Neural cell (in vitro differentiated cells): ENCODE measurements at regions not wholly inside any gene's neighbourhood (a gene's known extent, or its start where the extent isn't known, plus 50 kb on each side); places are given as distances from the start of the nearest gene placed in this dataset.

Experiments
- H2AFZ ChIP-seq: fragments of 200-600, 300-800 bp; sonication (generic), shearing (Covaris generic); 2 replicates; pipeline ENCODE4 v1.6.0; 2014; ENCODE audit warnings: low read depth, mild to moderate bottlenecking, antibody characterized with exemption, low read length, moderate library complexity
- H3F3A ChIP-seq: fragments of 200-600 bp; shearing (Covaris generic); 2 replicates; pipeline ENCODE4 v1.6.1; 2016; ENCODE audit warnings: mild to moderate bottlenecking, moderate library complexity, mixed read lengths, antibody characterized with exemption, low read length; ENCODE audit not compliant: insufficient read depth, poor library complexity, severe bottlenecking
- H3K27ac ChIP-seq: fragments of 200-600, 300-800 bp; sonication (generic), shearing (Covaris generic); 2 replicates; pipeline ENCODE4 v1.5.1; 2014; ENCODE audit warnings: mild to moderate bottlenecking, low read length, moderate library complexity
- H3K27me3 ChIP-seq: fragments of 300-800, 200-600 bp; sonication (generic), shearing (Covaris generic); 2 replicates; pipeline ENCODE4 v1.6.0; 2014; ENCODE audit warnings: mild to moderate bottlenecking, low read depth, low read length, moderate library complexity; ENCODE audit not compliant: insufficient read depth
- H3K36me3 ChIP-seq: fragments of 300-800, 200-600 bp; sonication (generic), shearing (Covaris generic); 2 replicates; pipeline ENCODE4 v1.5.1; 2014; ENCODE audit warnings: mild to moderate bottlenecking, antibody characterized with exemption, low read length, moderate library complexity; ENCODE audit not compliant: insufficient read depth
- H3K4me2 ChIP-seq: fragments of 300-800, 200-600 bp; sonication (generic), shearing (Covaris generic); 2 replicates; pipeline ENCODE4 v1.6.0; 2014; ENCODE audit warnings: mild to moderate bottlenecking, low read length
- H3K4me3 ChIP-seq: fragments of 300-800, 200-600 bp; sonication (generic), shearing (Covaris generic); 2 replicates; pipeline ENCODE4 v1.5.1; 2014; ENCODE audit warnings: mild to moderate bottlenecking, low read length, moderate library complexity
- H3K79me2 ChIP-seq: fragments of 200-600 bp; shearing (Covaris generic); replicated peaks from 2 replicates; pipeline ENCODE4 v1.6.0; 2014; ENCODE audit warnings: mild to moderate bottlenecking, low read length, moderate library complexity; ENCODE audit not compliant: insufficient read depth
- H3K9ac ChIP-seq: fragments of 300-800, 200-600 bp; sonication (generic), shearing (Covaris generic); 2 replicates; pipeline ENCODE4 v1.6.1; 2016; ENCODE audit warnings: mild to moderate bottlenecking, low read length, mixed read lengths
- H3K9me2 ChIP-seq: fragments of 200-600 bp; shearing (Covaris generic); 2 replicates; pipeline ENCODE4 v1.6.1; 2016; ENCODE audit warnings: mild to moderate bottlenecking, low read length, mixed read lengths; ENCODE audit not compliant: insufficient read depth
- H3K9me3 ChIP-seq: fragments of 200-600, 300-800 bp; sonication (generic), shearing (Covaris generic); 2 replicates; pipeline ENCODE4 v1.6.1; 2016; ENCODE audit warnings: mild to moderate bottlenecking, mixed run types, low read length, moderate library complexity, mixed read lengths
- H4K20me1 ChIP-seq: fragments of 200-600 bp; shearing (Covaris generic); 2 replicates; pipeline ENCODE4 v1.6.1; 2016; ENCODE audit warnings: mild to moderate bottlenecking, mixed run types; ENCODE audit not compliant: insufficient read depth
- EP300 ChIP-seq: fragments of 450-650 bp; conservative IDR thresholded peaks from 2 replicates; pipeline ENCODE4 v1.6.1; 2014; ENCODE audit warnings: antibody characterized with exemption, mild to moderate bottlenecking, moderate library complexity; ENCODE audit not compliant: poor library complexity, severe bottlenecking
- EZH2 ChIP-seq: fragments of 200-600, 300-800 bp; shearing (Covaris generic), sonication (generic); IDR thresholded peaks from 2 replicates; pipeline ENCODE4 v1.6.1; 2014; ENCODE audit warnings: antibody characterized with exemption, low read length, borderline replicate concordance, mild to moderate bottlenecking; ENCODE audit not compliant: insufficient read depth, poor library complexity, severe bottlenecking
- MXI1 ChIP-seq: fragments of 450-650 bp; conservative IDR thresholded peaks from 2 replicates; pipeline ENCODE4 v1.6.1; 2014; ENCODE audit warnings: antibody characterized with exemption, mild to moderate bottlenecking; ENCODE audit not compliant: poor library complexity, severe bottlenecking
- POLR2AphosphoS5 ChIP-seq: IDR thresholded peaks from 2 replicates; pipeline ENCODE4 v1.6.1; 2012
- RAD21 ChIP-seq: fragments of 450-650 bp; conservative IDR thresholded peaks from 2 replicates; pipeline ENCODE4 v1.6.1; 2014; ENCODE audit warnings: antibody characterized with exemption, mild to moderate bottlenecking, moderate library complexity
- SMC3 ChIP-seq: fragments of 450-650 bp; conservative IDR thresholded peaks from 2 replicates; pipeline ENCODE4 v1.6.1; 2014; ENCODE audit warnings: antibody characterized with exemption, mild to moderate bottlenecking, moderate library complexity; ENCODE audit not compliant: poor library complexity
- TAF1 ChIP-seq: IDR thresholded peaks from 2 replicates; pipeline ENCODE4 v1.6.1; 2012; ENCODE audit warnings: low read depth
- TF ChIP-seq, protein P1 (sequence below): fragments of 450-650 bp; IDR thresholded peaks from 2 replicates; pipeline ENCODE4 v1.5.1; 2014; ENCODE audit warnings: antibody characterized with exemption, mild to moderate bottlenecking, moderate library complexity; ENCODE audit not compliant: poor library complexity, severe bottlenecking
- TF ChIP-seq, protein P2 (sequence below): IDR thresholded peaks from 2 replicates; pipeline ENCODE4 v1.6.1; 2012; ENCODE audit warnings: borderline replicate concordance

DNA sequence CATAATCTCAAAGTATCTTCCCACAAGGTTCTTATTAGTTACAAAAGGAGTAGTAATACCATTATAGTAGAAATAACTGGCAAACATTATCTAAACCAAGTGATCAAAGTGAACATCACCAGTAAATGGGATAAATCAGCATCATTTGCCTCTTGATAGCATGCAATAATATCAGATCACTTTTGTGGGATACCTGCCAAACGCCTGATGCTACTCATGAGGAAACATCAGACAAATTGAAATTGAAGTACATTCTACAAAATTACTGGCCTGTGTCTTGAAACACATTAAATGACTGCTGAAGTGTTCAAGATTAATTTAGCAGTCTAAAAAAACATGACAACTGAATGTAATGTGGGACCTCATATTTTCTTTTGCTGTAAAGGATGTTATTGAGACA is 208.1 kb downstream of the TINAG start:
- no peaks in the 10 kb centered on the region for H3F3A ChIP-seq
- H3K9me3 ChIP-seq: no peaks in the 10 kb centered on the region
- no peaks in the 10 kb centered on the region for H3K79me2 ChIP-seq
- H3K4me3 ChIP-seq: no peak overlapping the region
- TF ChIP-seq, protein P1, sequence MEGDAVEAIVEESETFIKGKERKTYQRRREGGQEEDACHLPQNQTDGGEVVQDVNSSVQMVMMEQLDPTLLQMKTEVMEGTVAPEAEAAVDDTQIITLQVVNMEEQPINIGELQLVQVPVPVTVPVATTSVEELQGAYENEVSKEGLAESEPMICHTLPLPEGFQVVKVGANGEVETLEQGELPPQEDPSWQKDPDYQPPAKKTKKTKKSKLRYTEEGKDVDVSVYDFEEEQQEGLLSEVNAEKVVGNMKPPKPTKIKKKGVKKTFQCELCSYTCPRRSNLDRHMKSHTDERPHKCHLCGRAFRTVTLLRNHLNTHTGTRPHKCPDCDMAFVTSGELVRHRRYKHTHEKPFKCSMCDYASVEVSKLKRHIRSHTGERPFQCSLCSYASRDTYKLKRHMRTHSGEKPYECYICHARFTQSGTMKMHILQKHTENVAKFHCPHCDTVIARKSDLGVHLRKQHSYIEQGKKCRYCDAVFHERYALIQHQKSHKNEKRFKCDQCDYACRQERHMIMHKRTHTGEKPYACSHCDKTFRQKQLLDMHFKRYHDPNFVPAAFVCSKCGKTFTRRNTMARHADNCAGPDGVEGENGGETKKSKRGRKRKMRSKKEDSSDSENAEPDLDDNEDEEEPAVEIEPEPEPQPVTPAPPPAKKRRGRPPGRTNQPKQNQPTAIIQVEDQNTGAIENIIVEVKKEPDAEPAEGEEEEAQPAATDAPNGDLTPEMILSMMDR: no peak
- TF ChIP-seq EZH2: no peak
- TF ChIP-seq MXI1: no peak
- no peak for TF ChIP-seq SMC3
- no peak for TF ChIP-seq POLR2AphosphoS5
- TF ChIP-seq EP300: no peak
- TF ChIP-seq TAF1: no peak
- TF ChIP-seq, protein P2, sequence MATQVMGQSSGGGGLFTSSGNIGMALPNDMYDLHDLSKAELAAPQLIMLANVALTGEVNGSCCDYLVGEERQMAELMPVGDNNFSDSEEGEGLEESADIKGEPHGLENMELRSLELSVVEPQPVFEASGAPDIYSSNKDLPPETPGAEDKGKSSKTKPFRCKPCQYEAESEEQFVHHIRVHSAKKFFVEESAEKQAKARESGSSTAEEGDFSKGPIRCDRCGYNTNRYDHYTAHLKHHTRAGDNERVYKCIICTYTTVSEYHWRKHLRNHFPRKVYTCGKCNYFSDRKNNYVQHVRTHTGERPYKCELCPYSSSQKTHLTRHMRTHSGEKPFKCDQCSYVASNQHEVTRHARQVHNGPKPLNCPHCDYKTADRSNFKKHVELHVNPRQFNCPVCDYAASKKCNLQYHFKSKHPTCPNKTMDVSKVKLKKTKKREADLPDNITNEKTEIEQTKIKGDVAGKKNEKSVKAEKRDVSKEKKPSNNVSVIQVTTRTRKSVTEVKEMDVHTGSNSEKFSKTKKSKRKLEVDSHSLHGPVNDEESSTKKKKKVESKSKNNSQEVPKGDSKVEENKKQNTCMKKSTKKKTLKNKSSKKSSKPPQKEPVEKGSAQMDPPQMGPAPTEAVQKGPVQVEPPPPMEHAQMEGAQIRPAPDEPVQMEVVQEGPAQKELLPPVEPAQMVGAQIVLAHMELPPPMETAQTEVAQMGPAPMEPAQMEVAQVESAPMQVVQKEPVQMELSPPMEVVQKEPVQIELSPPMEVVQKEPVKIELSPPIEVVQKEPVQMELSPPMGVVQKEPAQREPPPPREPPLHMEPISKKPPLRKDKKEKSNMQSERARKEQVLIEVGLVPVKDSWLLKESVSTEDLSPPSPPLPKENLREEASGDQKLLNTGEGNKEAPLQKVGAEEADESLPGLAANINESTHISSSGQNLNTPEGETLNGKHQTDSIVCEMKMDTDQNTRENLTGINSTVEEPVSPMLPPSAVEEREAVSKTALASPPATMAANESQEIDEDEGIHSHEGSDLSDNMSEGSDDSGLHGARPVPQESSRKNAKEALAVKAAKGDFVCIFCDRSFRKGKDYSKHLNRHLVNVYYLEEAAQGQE: no peak
- no peak for TF ChIP-seq RAD21
- H3K9me2 ChIP-seq: no peaks in the 10 kb centered on the region
- H3K4me2 ChIP-seq: no peak overlapping the region
- H3K27ac ChIP-seq: no peak overlapping the region
- no peaks in the 10 kb centered on the region for H3K27me3 ChIP-seq
- no peak overlapping the region for H2AFZ ChIP-seq
- no peaks in the 10 kb centered on the region for H4K20me1 ChIP-seq
- H3K36me3 ChIP-seq: no peaks in the 10 kb centered on the region
- no peak overlapping the region for H3K9ac ChIP-seq

DNA sequence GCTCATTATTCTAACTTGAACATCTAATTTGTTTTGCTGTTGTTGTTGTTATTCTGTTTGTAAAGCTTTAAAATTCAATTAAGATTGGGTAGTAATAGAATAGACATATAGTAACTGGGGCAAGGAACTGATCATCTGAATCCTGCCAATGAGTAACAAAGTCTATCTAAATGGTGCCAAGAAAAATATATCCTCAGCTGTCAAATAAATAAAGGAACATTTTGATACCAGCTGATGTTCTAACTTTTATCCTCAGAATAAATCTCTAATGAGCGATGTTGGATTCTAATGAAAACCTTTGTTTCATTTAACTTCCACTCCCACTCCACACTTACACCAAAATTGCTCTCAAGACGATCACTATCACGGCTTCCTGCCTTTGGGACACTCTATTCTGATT is 210.9 kb downstream of the TINAG start:
- Histone ChIP-seq H3K9me3 (no peaks in the 10 kb centered on the region), H3K9ac (no peak overlapping the region), H3K36me3 (no peaks in the 10 kb centered on the region), H3K27me3 (no peaks in the 10 kb centered on the region), H2AFZ (no peak overlapping the region), H4K20me1 (no peaks in the 10 kb centered on the region), H3K79me2 (no peaks in the 10 kb centered on the region), H3K27ac (no peak overlapping the region), H3K4me3 (no peak overlapping the region), H3K9me2 (no peaks in the 10 kb centered on the region), H3K4me2 (no peak overlapping the region), H3F3A (no peaks in the 10 kb centered on the region)
- TF ChIP-seq TAF1 (no peak), EZH2 (no peak), SMC3 (no peak), RAD21 (no peak), MXI1 (no peak), EP300 (no peak), POLR2AphosphoS5 (no peak)
- TF ChIP-seq, protein P2: no peak
- TF ChIP-seq, protein P1: no peak
